NB4 (cell line): ENCODE measurements at regions not wholly inside any gene's neighbourhood (a gene's known extent, or its start where the extent isn't known, plus 50 kb on each side); places are given as distances from the start of the nearest gene placed in this dataset.

Source experiments
- DNase-seq: peaks from one replicate; pipeline ENCODE4 v3.0.0; 2010; ENCODE audit warnings: low read depth
- H3K4me3 ChIP-seq: one replicate; pipeline ENCODE4 v1.5.1; 2011; ENCODE audit warnings: mild to moderate bottlenecking, low read depth, low read length, moderate library complexity
- MYC ChIP-seq: IDR thresholded peaks from 2 replicates; pipeline ENCODE4 v1.6.1; 2011; ENCODE audit warnings: low read depth, low read length
- POLR2A ChIP-seq: IDR thresholded peaks from 2 replicates; pipeline ENCODE4 v1.6.1; 2011; ENCODE audit warnings: mild to moderate bottlenecking; ENCODE audit not compliant: insufficient read length; ENCODE audit errors: extremely low read depth
- TF ChIP-seq, protein P1 (sequence below): IDR thresholded peaks from 2 replicates; pipeline ENCODE4 v1.6.1; 2011; ENCODE audit warnings: low read depth, low read length
- TF ChIP-seq, protein P2 (sequence below): IDR thresholded peaks from one replicate; pipeline ENCODE4 v1.5.1; 2012; ENCODE audit warnings: low read depth, low read length

DNA sequence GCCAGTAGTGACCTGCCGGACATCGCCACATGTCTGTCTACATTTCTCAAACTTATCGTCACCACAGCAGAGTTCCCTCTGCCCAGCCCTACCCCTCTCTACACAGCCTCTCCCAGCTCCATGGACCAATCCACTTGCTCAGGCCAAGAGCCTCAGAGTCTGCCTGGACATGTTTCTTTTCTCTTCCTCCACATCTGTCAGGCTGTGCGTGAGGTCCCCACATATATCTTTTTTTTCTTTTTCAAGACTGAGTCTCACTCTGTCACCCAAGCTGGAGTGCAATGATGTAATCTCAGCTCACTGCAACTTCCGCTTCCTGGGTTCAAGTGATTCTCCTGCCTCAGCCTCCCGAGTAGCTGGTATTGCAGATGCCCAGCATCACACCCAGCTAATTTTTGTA, 62.7 kb upstream of the GGTA1 start:
- peak; percentile 34 for DNase-seq
- TF ChIP-seq, protein P1, sequence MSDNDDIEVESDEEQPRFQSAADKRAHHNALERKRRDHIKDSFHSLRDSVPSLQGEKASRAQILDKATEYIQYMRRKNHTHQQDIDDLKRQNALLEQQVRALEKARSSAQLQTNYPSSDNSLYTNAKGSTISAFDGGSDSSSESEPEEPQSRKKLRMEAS, result no peak
- TF ChIP-seq POLR2A (no peak), MYC (no peak)
- TF ChIP-seq, protein P2, sequence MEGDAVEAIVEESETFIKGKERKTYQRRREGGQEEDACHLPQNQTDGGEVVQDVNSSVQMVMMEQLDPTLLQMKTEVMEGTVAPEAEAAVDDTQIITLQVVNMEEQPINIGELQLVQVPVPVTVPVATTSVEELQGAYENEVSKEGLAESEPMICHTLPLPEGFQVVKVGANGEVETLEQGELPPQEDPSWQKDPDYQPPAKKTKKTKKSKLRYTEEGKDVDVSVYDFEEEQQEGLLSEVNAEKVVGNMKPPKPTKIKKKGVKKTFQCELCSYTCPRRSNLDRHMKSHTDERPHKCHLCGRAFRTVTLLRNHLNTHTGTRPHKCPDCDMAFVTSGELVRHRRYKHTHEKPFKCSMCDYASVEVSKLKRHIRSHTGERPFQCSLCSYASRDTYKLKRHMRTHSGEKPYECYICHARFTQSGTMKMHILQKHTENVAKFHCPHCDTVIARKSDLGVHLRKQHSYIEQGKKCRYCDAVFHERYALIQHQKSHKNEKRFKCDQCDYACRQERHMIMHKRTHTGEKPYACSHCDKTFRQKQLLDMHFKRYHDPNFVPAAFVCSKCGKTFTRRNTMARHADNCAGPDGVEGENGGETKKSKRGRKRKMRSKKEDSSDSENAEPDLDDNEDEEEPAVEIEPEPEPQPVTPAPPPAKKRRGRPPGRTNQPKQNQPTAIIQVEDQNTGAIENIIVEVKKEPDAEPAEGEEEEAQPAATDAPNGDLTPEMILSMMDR, result no peak
- no peak overlapping the region for H3K4me3 ChIP-seq

DNA sequence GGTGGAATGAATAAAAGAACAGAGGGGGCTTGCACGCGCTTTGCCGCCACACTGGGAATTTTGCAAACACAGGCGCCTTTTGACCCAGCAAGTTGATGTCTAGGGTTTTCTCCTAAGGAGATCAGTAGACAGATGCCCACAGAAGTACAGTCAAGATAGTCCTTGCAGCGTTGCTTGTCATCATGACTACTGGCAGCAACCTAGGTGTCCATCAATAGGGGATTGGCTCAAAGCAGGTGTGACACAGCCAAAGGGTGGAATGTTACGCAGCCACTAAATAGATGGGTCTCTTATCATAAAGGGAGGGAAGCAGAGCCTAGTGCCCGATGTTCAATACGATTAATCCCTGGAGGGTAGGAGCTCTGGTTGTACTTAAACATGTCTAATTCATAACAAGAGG, 63.8 kb upstream of the GGTA1 start:
- no peak for TF ChIP-seq MYC
- no peak for TF ChIP-seq POLR2A
- TF ChIP-seq, protein P2, result no peak
- TF ChIP-seq, protein P1, result no peak
- H3K4me3 ChIP-seq, result no peak overlapping the region
- DNase-seq, result no peak

DNA sequence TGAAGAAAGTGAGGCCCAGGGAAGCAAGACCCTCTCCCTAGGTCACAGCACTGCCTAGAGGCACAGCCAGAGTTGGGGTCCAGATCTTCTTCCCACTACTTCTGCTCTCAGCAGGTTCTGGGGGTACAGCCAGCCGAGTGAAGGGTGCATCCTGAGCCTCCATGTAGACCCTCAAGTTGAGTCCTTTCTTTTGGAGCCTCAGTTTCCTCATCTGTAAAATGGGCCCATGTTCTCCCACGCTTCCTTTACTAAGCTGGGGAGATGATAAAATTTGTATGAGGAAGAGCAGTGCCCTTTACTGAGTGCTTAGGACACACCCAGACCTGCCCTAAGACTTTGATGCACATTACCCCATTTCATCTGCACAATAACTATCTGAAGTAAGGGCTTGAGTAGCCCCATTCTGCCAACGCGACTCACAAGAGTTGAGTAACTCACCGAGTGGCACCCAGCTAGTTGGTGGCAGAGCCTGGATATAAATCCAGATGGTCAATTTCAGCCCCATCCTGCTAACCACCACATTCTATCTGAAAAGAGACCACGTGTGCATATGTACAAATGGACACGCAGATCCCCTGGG, 64.3 kb upstream of the GGTA1 start:
- TF ChIP-seq, protein P2, result no peak
- TF ChIP-seq, protein P1, result no peak
- TF ChIP-seq MYC (no peak), POLR2A (no peak)
- no peak for DNase-seq
- H3K4me3 ChIP-seq, result no peak overlapping the region

DNA sequence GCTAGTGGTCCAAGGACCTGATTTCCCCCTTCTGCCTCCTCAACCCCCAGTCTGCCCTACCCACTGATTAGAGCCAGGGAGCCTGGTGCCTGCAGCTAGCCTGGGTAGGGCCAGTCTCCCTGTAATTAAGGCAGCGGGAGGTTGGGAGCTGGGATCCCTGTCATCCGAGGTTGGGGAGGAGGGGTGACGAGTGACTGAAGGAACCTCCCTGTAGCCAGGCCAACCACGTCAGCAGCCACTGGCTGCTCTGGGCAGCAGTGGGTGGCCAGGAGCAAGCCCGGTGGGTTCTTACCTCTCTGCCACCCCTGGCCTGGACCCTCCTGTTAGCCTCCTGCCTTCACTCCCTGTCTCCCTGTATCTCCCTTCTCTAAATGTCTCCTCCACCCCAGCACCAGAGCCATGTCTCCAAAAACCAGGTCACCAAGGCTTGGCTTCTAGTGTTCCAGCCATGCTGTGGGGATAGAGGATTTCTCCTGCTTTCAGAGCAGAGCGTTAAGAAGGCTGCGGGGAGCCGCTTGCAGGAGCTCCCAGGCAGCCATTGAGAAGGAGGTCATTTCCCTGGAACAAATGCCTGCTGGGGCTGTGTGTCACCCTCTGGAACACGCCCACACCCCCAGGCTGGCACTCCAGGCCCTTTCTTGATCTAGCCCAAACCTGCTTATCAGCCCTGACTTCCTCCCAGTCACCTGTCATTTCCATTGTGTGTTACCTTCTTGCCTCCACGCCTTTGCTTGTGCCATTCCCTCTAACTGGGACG, 65.0 kb upstream of the GGTA1 start:
- DNase-seq, result no peak
- TF ChIP-seq MYC (no peak), POLR2A (no peak)
- TF ChIP-seq, protein P1, result no peak
- TF ChIP-seq, protein P2, result no peak

DNA sequence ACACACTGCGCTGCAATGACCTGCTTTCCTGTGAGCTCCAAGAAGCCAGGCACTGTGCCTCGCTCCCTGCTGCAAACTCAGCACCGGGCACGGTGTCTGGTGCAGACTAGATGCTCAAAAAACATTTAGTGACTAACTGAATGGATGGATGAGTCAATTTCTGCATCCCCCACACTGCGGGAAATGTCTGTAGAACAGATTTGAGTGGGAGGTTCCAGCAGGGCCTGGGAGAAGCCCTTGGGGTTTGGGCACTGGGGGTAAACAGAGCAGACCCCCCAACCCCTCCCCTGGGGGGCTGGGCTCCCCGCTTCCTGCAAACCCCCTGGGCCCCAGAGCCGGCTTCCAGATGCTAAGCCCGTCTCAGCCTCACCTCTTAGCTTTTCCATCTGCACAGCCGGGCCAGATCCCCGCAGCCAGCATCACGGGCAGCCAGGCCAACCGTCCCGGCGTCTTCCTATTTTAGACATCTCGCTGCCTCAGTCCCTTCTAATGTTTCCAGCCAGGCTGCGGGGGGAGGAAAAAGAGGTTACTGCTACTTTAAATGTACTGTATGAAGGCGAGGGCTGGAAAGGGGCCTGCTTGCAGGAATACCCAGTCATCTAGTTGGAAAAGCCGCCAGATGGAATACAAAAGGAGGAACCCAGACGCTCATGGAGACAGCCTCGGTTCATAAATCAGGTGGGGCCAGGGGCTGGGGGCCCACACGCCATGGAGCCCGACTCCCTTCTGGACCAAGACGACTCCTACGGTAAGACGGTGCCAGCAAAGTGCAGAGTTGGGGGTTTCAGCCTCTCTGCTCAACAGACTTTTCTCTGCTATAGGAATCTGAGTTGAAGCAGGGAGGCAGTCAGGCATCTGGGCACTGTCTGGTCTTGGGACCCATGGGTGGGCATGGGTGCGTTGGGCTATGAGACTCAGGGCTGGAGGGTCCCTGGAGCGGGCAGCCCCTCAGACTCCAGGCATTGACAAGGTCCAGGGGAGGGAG, 67.1 kb upstream of the GGTA1 start:
- H3K4me3 ChIP-seq, result no peak overlapping the region
- TF ChIP-seq POLR2A, result no peak
- TF ChIP-seq, protein P1, result no peak
- TF ChIP-seq MYC, result no peak
- TF ChIP-seq, protein P2, result no peak
- DNase-seq, result peak; percentile 36

More for the DNA sequence above, 65.0 kb upstream of the GGTA1 start:
- H3K4me3 ChIP-seq, result no peak overlapping the region
